ENCODE measurements at regions not wholly inside any gene's neighbourhood (a gene's known extent, or its start where the extent isn't known, plus 50 kb on each side); places are given as distances from the start of the nearest gene placed in this dataset.
A peak's percentile ranks its signal among the peaks of the same experiment; 100 is the strongest.

GRCh38 chr1:178632653-178633052, 92.4 kb upstream of the RALGPS2 start:
- Histone ChIP-seq H3K14ac (replicated peaks; ENCODE audit: low read depth, low read length) (peak overlapping the region; percentile 28; the same call in 1 of the 2 replicates), H3K27me3 (ENCODE audit: control insufficient read depth, insufficient read depth, low read length) (no peaks in the 10 kb centered on the region), H3K4me1 (ENCODE audit: control insufficient read depth, insufficient read depth, low read length) (peaks cover 24% of the 10 kb centered on the region), H2BK15ac (ENCODE audit: low read depth, low read length) (peak overlapping the region; percentile 26; the same call in 2 of the 3 replicates), H2AFZ (replicated peaks; ENCODE audit: low read length, poor library complexity) (peak overlapping the region; percentile 9), H3K9ac (ENCODE audit: low read depth, low read length) (peak overlapping the region; percentile 43; the same call in 1 of the 2 replicates), H3K4me3 (ENCODE audit: insufficient read depth, low read depth, low read length) (no peak overlapping the region), H4K20me1 (ENCODE audit: insufficient read depth, low read length) (no peaks in the 10 kb centered on the region), H3K4ac (ENCODE audit: low read depth, low read length) (peak overlapping the region; percentile 88), H3K56ac (ENCODE audit: extremely low read depth, insufficient read depth, low read length) (peak overlapping the region; percentile 41; the same call in 1 of the 2 replicates), H2BK120ac (ENCODE audit: low read depth, low read length) (peak overlapping the region; percentile 85), H4K8ac (ENCODE audit: low read depth in 2 of 2, low read length in 2 of 2) (peak overlapping the region; percentile 10 to 47), H3K36me3 (ENCODE audit: control insufficient read depth, insufficient read depth, low read length) (no peaks in the 10 kb centered on the region), H3K18ac (ENCODE audit: low read depth, low read length) (peak overlapping the region; percentile 84), H2BK5ac (ENCODE audit: low read depth, low read length, poor library complexity, severe bottlenecking) (peak overlapping the region; percentile 88), H4K91ac (ENCODE audit: insufficient read depth, low read depth, low read length) (peak overlapping the region; percentile 70), H3K23ac (ENCODE audit: low read depth, low read length) (peak overlapping the region; percentile 19; the same call in 1 of the 2 replicates), H3K9me1 (ENCODE audit: insufficient read depth, low read length) (peaks cover 14% of the 10 kb centered on the region), H3K9me3 (ENCODE audit: control insufficient read depth, insufficient read depth, low read length) (no peaks in the 10 kb centered on the region), H2BK20ac (ENCODE audit: low read depth, low read length) (peak overlapping the region; percentile 94), H3K27ac (ENCODE audit: insufficient read depth, low read length) (peak overlapping the region; percentile 85), H2AK9ac (replicated peaks; ENCODE audit: low read depth, low read length, poor library complexity) (no peak overlapping the region), H3K4me2 (ENCODE audit: low read depth, low read length) (peak overlapping the region; percentile 24), H3K79me1 (ENCODE audit: low read depth in 1 of 2, low read length in 2 of 2) (peaks cover 0 to 3% of the 10 kb centered on the region in 2 experiments; a peak in 1 of 4 replicates), H4K5ac (ENCODE audit: low read depth, low read length) (peak overlapping the region; percentile 53; the same call in 1 of the 2 replicates), H2AK5ac (ENCODE audit: low read depth, low read length) (peak overlapping the region; percentile 46; the same call in 1 of the 2 replicates)
- no peak for TF ChIP-seq POLR2A (IDR thresholded peaks at IDR 0.05; ENCODE audit: low read depth, low read length)
- no peak for TF ChIP-seq RCOR1 (IDR thresholded peaks at IDR 0.05; ENCODE audit: insufficient replicate concordance, low read length)
- TF ChIP-seq ELK1 (IDR thresholded peaks at IDR 0.05; ENCODE audit: borderline replicate concordance, low read depth, low read length): no peak
- TF ChIP-seq, protein P1, sequence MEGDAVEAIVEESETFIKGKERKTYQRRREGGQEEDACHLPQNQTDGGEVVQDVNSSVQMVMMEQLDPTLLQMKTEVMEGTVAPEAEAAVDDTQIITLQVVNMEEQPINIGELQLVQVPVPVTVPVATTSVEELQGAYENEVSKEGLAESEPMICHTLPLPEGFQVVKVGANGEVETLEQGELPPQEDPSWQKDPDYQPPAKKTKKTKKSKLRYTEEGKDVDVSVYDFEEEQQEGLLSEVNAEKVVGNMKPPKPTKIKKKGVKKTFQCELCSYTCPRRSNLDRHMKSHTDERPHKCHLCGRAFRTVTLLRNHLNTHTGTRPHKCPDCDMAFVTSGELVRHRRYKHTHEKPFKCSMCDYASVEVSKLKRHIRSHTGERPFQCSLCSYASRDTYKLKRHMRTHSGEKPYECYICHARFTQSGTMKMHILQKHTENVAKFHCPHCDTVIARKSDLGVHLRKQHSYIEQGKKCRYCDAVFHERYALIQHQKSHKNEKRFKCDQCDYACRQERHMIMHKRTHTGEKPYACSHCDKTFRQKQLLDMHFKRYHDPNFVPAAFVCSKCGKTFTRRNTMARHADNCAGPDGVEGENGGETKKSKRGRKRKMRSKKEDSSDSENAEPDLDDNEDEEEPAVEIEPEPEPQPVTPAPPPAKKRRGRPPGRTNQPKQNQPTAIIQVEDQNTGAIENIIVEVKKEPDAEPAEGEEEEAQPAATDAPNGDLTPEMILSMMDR (conservative IDR thresholded peaks at IDR 0.05; ENCODE audit: low read depth, low read length): no peak
- no peak for TF ChIP-seq MXI1 (IDR thresholded peaks at IDR 0.05; ENCODE audit: borderline replicate concordance, low read depth, low read length)
- no peak for TF ChIP-seq CEBPB (IDR thresholded peaks at IDR 0.05; ENCODE audit: low read depth, low read length)
- TF ChIP-seq, protein P2, sequence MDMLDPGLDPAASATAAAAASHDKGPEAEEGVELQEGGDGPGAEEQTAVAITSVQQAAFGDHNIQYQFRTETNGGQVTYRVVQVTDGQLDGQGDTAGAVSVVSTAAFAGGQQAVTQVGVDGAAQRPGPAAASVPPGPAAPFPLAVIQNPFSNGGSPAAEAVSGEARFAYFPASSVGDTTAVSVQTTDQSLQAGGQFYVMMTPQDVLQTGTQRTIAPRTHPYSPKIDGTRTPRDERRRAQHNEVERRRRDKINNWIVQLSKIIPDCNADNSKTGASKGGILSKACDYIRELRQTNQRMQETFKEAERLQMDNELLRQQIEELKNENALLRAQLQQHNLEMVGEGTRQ (IDR thresholded peaks at IDR 0.05; ENCODE audit: low read depth, low read length): no peak
- no peak for TF ChIP-seq SMC3 (IDR thresholded peaks at IDR 0.05; ENCODE audit: low read depth, low read length)
- no peak for TF ChIP-seq MAZ (IDR thresholded peaks at IDR 0.05; ENCODE audit: borderline replicate concordance, low read depth, low read length)
- TF ChIP-seq RFX5 (IDR thresholded peaks at IDR 0.05; ENCODE audit: low read depth, low read length): no peak
- no peak for TF ChIP-seq MAFK (IDR thresholded peaks at IDR 0.05; ENCODE audit: low read depth, low read length)
- no peak for TF ChIP-seq NFE2L2 (IDR thresholded peaks at IDR 0.05; ENCODE audit: low read depth, low read length)
- no peak for TF ChIP-seq BHLHE40 (IDR thresholded peaks at IDR 0.05; ENCODE audit: low read depth, low read length)
- no peak for TF ChIP-seq RAD21 (IDR thresholded peaks at IDR 0.05; ENCODE audit: low read length)
- TF ChIP-seq FOS (IDR thresholded peaks at IDR 0.05; ENCODE audit: low read depth, low read length): no peak
- no peak for TF ChIP-seq CHD1 (IDR thresholded peaks at IDR 0.05; ENCODE audit: low read depth, low read length)
- in situ Hi-C loops (cut with MboI; ENCODE audit: low sequenced_read_pairs): no loop called here
- no TSS peak for BruUV-seq (replicated peaks)
- intact Hi-C loops (cut with micrococcal nuclease): loop anchor here (5.0 kb wide), 1 partner anchor 90 kb away; no protein-coding TSS in a partner anchor
- DNase-seq (peak; percentile 72), ATAC-seq (ENCODE audit: low read depth) (no peak)
- dilution Hi-C loops (cut with HindIII; ENCODE audit: low sequenced_read_pairs, unreplicated experiment): no loop called here
- POLR2A ChIA-PET (ENCODE audit: unreplicated experiment): interaction anchor here (1.0 kb wide), 1 partner anchor 20 kb away, joined by 3 read pairs; no protein-coding TSS in a partner anchor
- CTCF ChIA-PET: interaction anchor here (0.8 to 1.0 kb wide), 2 partner anchors 12 to 90 kb away, joined by 3 read pairs; no protein-coding TSS in a partner anchor
- WGBS, 2 experiments (ENCODE audit: extremely low coverage in 2 of 2, insufficient read length in 1 of 2): no CpG with 5 or more reads among the region's 5 CpGs
